Activated naive CD4-positive, alpha-beta T cell treated with anti-CD3 and anti-CD28 coated beads, Interleukin-2, amount 50 U/mL, for 16 hours (primary cell): ENCODE measurements at regions not wholly inside any gene's neighbourhood (a gene's known extent, or its start where the extent isn't known, plus 50 kb on each side); places are given as distances from the start of the nearest gene placed in this dataset.
"Not testable (repeated sequence)": the region's sequence is repeated elsewhere in the genome, so short reads cannot be mapped to it uniquely, and the experiment has no call there.

ENCODE experiments used
- DNase-seq: peaks from one replicate; pipeline ENCODE4 v3.0.0-alpha.2; 2020

GRCh38 chr3:40649346-40649745, 124.6 kb downstream of the ZNF621 start:
- DNase-seq: no peak

- no peak for DNase-seq
These were observed 127.3 kb downstream of the ZNF621 start for GRCh38 chr3:40652072-40652471.

- DNase-seq: no peak
These were observed 128.2 kb downstream of the ZNF621 start for GRCh38 chr3:40653001-40653400.

DNA sequence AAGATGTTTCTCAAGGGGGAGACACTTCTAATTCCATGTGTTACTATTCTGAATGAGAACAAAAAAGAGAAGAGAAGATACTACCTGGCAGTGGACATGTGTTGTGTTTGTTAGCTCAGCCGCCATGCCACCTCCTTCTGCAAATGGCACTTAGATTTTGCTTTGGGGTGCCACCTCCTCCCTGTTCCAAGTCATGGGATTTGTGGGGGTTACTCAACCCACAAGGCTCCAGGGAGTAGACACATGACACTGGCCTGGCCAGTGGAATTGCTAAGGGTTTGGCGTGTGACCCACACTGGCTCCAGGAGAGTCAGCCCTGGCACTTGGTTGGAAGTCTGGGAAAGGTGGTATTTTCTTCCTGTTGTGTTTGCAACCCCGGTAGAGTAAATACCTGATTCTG, 129.1 kb downstream of the ZNF621 start:
- no peak for DNase-seq

- DNase-seq: no peak
These were observed 130.8 kb downstream of the ZNF621 start for GRCh38 chr3:40655551-40655950.

DNA sequence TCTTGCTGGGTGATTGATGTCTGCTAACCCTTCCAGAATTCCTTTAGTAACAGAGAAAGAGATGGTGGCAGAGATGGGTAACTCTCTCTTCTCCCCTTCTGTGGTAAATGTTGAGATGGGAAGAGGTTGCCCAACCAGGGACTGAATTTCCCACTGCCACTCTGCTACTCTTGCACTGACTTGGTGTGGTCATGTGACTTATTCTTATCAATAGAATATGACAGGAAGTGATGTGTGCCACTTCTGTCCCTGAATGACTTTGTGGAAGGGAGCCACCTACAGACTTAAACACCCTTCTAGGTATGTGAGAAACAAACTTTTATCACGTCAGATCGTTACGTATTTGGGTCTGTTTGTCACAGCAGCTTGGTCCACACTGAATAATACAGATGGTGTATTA, 132.9 kb downstream of the ZNF621 start:
- DNase-seq: no peak

GRCh38 chr3:40658305-40658704, 133.5 kb downstream of the ZNF621 start:
- no peak for DNase-seq

- no peak for DNase-seq
These were observed 135.8 kb downstream of the ZNF621 start for GRCh38 chr3:40660554-40660953.

GRCh38 chr3:40661284-40661683, 136.5 kb downstream of the ZNF621 start:
- DNase-seq: no peak

- DNase-seq: no peak
These were observed 138.5 kb downstream of the ZNF621 start for GRCh38 chr3:40663280-40663679.

DNA sequence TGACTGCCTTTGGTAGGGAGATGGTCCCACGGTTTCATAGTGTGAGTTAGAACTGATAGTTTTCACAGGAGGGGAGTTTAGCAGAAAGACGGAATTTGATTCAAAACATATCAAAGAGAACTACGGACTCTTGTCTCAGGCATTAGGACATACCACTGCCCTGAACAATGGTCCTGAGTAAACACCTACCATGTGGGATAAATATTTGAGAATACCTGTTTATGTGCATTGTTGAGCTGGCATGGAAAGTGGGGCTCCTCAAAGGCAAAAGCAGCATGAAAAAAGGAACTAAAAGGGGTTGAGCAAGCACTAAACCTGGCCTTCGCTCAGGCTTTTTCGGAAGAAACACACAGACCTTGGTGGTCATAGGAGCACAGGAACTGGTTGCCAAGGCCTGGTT, 144.4 kb downstream of the ZNF621 start:
- no peak for DNase-seq

DNA sequence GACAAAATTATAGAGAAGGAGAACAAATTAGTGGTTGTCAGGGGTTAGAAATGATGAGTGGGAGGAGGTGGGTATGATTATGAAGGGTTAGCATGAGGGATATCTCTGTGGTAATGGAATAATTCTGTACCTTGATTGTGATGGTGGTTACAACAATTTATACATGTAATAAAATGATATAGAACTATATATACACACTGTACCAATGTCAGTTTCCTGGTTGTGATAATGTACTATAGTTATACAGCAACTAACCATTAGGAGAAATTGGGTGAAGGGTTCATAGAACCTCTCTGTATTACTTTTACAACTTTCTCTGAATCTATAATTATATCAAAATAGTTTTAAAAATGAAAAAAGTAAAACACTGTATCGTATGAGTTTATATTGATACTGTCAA, 148.1 kb downstream of the ZNF621 start:
- DNase-seq: no peak

GRCh38 chr3:40677321-40677720, 152.6 kb downstream of the ZNF621 start:
- DNase-seq: no peak

DNA sequence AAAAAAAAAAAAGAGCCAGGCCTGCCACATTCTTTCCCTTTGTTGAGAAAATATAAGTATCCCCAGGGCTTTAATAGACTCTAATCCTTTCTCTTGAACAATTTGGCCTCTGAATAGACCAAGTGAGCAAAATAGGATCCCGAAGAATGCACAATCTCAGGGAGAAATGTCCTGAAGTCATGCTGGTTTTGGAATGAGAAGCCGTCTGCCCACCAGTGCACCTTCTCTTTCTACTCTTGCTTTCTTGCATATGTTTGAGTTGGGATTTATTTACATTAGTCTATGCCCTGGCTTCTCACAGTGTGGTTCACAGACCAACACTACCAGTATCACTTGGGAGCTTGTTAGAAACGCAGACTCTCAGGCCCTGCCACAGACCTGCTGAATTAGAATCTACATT, 153.0 kb downstream of the ZNF621 start:
- no peak for DNase-seq

- no peak for DNase-seq
These were observed 154.5 kb downstream of the ZNF621 start for GRCh38 chr3:40679290-40679689.

DNA sequence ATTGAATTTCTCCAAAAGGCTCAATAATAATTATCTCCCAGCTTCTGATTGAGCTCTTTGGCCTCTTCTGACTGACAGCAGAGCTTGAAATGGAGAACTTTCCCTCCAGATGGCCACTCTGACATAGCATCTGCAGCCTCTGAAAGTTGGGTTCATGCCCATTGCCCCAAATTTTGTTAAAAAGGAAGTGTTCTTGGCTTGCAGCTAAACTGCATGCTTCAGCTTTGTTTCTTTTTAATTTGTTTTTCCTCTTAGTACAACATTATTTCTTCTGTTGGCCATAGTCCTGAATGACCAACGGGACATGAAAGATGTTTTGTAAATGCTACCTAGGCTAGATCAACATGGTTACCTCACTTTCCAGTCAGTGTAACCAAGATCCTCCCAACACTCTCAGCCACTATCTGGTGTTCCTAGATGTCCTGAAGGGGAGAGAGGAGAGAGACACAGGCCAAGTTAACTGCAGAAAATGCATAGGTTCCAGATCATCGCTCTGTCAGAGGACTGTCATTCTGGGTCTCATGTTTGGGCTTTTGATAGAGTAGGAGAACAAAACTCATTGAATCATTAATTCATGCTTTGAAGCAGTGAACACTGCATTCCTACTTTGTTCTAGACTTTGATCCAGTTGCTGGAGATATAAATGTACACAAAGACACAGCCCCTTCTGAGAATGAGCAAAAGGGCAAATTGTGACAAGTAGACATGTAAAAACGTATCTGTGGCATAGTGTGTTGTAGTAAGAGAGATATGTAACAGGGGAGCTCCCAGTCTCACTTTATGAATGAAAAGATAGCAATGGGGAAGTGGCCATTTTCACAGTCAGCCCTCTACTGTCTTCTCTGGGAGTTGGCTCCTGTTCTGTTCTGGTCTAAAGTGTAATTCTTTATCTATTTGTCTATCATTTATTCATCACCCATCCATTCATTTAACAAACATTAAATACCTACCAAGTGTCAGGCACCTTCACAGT, 156.2 kb downstream of the ZNF621 start:
- no peak for DNase-seq

GRCh38 chr3:40681658-40682055, 156.9 kb downstream of the ZNF621 start:
- DNase-seq: no peak

- no peak for DNase-seq
These were observed 165.1 kb downstream of the ZNF621 start for GRCh38 chr3:40689837-40690236.

- DNase-seq: no peak
These were observed 166.1 kb downstream of the ZNF621 start for GRCh38 chr3:40690749-40691451.

GRCh38 chr3:40691452-40691861, 166.7 kb downstream of the ZNF621 start:
- DNase-seq: no peak

- DNase-seq: no peak
These were observed 171.1 kb downstream of the ZNF621 start for GRCh38 chr3:40695848-40696247.

- not testable (repeated sequence) for DNase-seq
These were observed 173.9 kb downstream of the ZNF621 start for GRCh38 chr3:40698611-40699010.

DNA sequence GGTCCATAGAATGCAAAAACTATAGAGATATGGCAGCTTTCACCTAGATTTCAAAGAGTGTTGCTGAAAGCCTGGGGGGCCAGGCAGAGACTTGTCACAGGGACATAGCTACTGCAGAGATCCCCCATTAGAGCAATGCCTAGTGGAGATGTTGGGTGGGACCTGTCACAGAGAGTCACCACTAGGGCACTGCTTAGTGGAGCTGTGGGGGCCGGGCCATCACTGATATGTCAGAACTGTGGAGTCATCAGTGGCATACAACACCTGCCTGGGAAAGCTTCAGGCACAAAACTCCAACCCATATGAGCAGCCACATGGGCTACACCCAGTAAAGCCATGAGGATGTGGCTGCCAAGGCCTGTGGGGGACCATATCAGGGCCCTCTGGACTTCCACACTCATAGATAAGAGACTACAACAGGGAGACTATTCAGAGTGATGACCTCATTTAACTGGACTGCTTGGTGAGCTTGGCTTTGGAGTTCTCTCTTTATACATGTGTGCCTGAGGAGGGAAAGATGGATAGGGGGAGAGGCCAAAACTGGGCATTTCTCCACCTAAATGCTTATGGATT, 176.3 kb downstream of the ZNF621 start:
- no peak for DNase-seq

- no peak for DNase-seq
These were observed 179.5 kb downstream of the ZNF621 start for GRCh38 chr3:40704224-40704623.
